Stromal cell of bone marrow (primary cell): ENCODE measurements at regions not wholly inside any gene's neighbourhood (a gene's known extent, or its start where the extent isn't known, plus 50 kb on each side); places are given as distances from the start of the nearest gene placed in this dataset.
"Not testable (repeated sequence)": the region's sequence is repeated elsewhere in the genome, so short reads cannot be mapped to it uniquely, and the experiment has no call there.

Experiments used
- DNase-seq: peaks from one replicate; pipeline ENCODE4 v3.0.0-alpha.2; 2012; ENCODE audit warnings: low read depth

DNA sequence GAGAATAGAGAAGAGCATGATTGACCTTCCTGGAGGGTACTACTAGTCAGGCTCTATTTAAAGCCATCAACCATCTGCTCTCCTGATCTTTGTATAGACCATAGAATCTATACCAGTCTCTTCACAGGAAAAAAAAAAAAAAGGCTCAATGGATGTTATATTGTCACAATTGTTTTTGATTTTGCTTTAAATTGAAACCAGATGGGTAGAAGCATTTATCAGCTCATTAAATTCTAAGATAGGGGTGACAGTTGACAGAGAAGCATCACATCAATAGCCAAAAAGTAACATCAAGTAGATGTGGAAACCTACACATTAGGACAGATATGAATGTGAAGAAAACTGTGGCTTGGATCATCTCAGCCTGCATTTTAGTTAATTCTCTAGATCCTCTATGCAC is 558.9 kb upstream of the MBL2 start:
- no peak for DNase-seq

DNA sequence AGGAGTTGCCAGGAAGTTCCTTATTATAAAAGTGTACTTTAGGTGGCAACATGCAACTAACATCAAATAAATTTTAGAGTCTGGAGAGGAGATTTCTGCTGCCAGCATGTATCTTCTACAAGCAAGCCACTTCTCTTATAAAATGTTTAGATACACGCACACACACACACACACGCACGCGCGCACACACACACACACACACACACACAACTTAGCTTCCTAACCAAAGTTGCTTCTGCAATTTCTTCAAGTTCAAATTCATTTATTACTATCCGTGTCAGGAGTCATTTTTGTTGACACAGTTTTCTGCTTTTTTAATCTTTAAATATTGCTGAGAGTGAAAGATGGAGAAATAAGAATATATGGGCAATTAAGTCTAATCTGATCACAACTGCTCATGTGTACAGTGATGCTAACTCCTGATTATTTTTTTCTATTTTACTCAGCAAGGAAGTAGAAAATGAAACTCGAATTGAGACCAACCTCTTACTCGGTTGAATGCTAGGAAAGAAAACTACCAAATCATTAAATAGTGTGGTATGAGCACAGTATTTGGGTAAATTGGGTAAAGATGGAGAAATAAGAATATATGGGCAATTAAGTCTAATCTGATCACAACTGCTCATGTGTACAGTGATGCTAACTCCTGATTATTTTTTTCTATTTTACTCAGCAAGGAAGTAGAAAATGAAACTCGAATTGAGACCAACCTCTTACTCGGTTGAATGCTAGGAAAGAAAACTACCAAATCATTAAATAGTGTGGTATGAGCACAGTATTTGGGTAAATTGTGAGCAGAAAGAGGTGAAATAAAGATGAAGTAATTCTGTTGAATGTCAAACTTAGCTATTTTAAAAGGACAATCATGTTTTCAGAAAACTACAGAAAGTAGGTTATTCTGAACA is 554.1 kb upstream of the MBL2 start:
- DNase-seq: not testable (repeated sequence)

DNA sequence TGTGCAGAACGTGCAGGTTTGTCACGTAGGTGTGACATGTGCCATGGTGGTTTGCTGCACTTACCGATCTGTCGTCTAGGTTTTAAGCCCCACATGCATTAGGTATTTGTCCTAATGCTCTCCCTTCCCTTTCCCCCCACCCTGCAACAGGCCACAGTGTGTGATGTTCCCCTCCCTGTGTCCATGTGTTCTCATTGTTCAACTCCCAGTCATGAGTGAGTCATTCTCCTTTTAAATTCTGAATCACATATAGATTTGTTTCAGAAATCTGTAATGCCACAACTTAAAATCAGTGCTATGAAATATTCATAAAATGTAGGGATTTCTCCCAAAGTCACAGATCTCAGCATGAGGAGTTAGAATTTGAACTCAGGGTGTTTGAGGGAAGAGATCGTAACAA is 552.5 kb upstream of the MBL2 start:
- DNase-seq: no peak

DNA sequence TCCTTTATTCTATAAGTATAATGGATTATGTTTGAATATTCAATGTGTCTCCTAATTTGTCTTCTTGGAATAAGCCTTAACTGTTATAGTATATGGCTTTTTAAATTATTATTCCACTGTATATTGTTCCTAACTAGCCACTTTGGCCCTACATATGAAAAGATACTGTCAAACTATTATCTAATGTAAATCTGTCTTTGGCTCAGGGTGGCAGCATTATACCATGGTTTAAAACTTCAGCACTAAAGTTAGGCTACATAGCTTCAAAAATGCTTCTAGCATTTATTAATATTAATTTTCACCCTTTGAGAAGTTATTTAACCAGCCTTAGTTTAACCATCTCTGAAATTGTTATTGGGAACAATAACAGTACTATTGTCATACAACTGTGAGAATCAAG is 543.1 kb upstream of the MBL2 start:
- DNase-seq: no peak

DNA sequence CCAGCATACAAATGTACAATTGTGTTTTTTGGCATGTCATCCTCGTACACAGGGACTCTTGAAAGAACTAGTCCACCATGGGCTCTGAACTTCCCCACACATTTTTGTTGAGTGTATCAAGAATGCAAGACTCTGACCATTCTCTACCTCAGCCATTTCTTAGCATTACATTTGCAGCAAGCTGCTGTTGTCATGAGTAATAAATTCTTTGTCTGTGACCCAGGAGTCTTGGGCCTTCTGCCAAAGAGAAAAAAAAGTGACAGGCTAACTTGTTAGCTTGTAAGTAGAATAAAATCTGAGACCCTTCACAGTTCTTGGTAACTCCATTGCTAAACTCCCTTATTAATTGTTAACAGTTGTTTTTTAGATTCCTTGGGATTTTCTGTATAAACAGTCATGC is 542.3 kb upstream of the MBL2 start:
- DNase-seq: peak; percentile 50

DNA sequence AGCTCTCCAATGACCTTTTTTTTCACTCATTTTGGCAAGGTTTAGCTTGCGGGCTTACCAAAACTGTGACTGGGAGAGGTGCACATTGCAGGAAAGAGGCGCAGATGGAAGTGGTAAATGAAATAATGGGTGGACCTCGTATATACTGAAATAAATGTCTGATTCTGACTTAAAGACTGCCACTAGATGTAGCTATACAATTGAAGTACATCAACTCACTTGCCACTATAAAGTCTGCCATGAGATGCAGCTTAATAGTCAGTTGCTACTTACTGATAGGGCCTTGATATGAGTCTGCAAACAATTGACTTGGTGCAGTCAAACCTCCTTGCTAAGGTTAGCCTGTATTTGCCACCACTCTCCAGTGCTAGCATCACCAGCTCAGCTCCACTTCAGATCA is 525.9 kb upstream of the MBL2 start:
- no peak for DNase-seq

DNA sequence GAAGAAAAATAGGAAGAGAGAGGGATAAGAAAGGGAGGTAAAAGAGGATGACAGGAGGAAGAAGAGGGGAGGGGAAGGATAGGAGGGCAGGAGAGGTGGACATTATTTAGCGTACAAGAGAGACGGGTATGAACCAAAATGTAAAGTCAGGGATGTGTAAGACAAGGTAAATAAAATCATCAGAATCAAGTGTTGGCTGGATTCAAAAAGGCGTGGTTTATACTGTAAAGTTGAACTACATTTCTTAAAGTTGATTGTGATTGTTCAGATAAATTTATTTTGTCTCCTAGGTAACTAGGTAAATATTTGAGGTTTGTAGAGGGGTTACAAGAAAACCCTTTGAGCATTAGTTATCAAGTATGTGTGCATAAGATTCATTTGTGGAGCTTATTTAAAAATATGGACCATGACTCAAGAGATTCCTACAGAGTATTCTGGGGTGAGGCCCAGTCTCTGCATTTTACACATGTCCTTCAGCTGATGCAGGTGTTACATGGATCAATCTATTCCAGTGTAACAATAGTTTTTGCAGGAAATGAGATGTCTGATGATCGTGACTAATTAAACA is 512.1 kb upstream of the MBL2 start:
- DNase-seq: no peak

DNA sequence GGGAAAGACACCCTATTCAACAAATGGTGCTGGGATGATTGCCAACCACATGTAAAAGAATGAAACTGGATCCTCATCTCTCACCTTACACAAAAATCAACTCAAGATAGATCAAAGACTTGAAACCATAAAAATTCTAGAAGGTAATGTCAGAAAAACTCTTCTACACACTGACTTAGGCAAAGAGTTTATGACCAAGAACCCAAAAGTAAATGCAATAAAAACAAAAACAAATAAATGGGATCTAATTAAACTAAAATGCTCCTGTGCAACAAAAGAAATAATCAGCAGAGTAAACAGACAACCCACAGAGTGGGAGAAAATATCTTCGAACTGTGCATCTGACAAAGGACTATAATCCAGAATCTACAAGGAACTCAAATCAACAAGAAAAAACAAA is 504.2 kb upstream of the MBL2 start:
- no peak for DNase-seq

DNA sequence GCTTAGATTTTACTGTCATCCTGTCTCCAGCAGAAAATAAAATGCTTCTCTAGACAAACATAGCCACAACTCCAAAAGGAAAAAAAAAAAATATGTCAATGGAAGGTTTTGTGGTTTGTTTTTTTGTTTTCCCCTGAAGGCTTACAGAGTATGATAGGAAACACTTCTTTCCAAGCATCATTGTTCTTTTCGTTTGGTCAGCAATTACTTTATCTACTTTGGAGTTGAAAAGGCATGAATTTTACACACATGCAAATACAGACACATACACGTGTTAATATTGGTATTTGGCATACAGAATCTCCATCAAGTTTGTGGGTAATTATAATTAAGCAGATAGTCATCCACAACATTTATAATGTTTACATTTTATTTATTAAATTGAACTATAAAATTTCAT is 496.9 kb upstream of the MBL2 start:
- DNase-seq: no peak

DNA sequence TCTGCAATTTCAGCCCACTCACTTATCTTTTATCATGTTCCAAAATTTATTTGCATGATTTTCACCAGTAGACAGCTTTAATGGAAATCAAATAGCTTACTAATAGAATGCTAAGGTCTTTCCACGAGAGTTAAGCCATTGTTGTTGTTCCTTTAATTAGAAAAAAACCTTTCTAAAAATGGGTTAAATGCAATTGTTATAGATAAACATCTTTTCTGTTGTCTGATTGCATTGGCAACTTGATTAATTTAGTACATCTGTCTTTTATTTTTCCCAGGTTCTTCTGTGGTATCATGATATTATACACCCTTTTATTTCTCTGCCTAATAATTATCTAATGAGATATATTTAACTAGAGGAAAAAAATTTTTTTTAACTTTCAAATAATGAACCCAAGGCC is 487.6 kb upstream of the MBL2 start:
- no peak for DNase-seq

DNA sequence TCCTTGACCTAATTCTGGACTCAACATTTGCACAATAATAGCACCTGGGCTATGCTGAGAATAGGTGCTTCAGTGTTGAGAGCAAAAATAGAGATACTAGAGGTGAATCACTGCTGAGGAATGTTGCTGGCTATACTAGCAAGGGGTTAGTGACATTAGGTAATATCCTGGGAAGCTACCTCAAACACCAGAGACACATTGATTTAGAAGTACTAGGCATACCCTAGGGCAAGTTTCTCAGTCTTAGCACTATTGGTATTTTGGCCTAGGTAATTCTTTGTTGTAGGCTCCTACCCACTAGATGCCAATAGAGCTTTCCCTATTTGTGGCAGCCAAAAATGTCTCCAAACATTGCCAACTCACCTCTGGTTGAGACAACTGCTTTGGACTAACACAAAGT is 484.0 kb upstream of the MBL2 start:
- no peak for DNase-seq

DNA sequence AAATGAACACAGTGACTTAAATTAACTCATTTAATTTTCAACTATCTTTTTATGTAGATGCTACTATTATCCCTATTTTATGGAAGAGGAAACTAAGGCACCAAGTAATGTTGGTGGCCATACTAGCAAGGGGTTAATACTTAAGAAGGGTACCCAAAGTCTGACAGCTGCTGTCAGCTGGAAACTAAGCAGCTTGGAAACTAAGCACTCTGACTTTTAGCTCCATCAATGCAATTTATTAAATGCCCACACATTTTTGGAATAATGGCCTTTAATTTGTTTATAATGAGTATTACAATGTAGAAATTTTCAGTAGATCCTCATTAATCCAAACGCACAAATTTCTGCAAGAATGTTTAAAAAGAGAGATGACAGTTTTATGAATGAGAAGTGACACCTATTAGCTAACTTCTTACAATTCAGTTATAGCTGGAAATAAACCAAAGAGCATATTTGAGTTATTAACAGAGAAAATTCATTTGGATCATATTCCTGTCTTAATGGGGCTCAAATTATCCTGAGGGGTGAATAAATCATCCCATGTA is 483.1 kb upstream of the MBL2 start:
- no peak for DNase-seq

DNA sequence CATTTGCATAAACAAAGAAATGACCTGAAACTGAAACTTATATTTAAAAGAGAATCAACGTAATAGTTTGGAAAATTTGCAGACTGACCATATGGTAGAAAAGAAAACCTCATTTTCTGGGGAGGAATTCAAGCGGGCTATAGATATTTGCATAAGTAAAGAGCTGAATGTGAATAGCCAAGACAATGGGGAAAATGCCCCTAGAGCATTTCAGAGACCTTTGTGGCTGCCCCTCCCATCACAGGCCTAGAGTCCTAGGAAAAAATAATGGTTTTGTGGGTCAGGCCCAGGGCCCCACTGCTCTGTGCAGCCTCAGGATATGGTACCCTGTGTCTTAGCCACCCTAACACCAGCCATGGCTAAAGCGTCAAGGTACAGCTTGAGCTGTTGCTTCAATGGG is 480.6 kb upstream of the MBL2 start:
- DNase-seq: no peak

DNA sequence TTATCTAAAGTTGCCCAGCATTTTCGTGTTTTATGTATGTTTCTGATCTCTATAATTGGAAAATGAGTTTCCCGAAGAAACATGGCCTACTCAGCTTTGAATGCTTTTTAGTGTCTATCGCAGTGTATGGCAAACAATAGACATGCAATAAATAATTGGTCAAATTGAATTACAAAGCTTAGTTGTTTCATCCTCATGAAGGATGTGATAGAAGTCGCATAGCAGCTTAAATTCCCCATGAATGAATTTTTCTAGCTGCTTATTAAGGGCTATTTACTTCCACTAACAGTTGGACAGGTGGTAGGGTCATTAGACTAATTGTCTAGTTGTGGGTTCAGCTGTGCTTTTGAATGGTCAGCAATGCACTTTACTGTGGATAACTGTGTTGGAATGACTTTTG is 467.3 kb upstream of the MBL2 start:
- no peak for DNase-seq

DNA sequence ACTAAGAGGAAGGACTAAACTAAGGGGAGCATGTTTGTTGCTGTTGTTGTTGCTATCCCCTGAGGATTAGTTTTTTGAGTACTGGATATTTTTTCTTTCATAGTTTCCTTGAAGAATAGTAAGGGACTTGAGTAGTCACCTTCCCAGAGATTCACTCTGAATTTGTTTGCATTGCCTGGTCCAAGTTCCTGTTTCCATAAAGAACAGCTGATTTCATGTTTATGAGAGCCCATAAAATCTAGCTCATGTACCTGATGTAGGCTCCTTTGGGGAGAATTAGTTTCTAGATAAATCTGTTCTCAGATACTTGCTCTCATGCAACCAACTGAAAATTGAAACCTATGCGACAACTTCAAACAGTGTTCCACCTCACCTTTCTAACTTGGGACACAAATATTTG is 464.4 kb upstream of the MBL2 start:
- DNase-seq: no peak

DNA sequence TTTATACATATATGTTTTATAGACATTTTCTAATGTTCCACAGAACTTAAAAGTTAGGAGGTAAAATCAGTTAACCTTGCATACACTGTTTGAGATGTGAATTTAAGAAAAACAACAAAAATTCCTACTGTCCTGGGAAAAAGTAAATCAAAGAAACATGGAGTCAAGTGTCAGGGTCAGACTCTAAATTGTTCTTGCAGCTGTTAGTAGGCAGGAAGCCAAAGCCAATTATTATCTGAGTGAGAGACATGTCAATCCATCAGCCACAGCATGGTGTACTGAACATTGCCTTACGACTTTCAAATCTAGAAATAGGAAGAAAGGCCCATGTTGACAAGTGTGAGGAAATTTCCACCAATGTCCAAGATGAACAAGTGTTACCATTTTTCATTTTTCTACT is 461.2 kb upstream of the MBL2 start:
- DNase-seq: no peak

DNA sequence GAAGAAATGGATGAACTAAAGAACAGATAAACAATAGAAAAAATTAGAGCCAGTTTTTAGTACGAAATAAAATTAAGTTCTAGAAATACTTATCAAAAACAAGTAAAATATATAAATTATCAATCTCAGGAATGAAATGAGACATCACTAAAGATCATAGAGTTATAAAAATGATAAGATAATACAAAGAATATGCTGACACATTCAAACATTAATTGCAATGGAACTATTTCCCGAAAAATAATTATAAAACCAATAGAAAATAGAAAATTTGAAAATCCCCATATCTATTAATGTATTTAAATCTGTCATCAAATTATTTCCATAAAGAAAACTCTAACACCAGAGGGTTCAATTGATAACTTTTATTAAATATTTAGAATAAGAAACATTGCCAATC is 458.1 kb upstream of the MBL2 start:
- DNase-seq: no peak

DNA sequence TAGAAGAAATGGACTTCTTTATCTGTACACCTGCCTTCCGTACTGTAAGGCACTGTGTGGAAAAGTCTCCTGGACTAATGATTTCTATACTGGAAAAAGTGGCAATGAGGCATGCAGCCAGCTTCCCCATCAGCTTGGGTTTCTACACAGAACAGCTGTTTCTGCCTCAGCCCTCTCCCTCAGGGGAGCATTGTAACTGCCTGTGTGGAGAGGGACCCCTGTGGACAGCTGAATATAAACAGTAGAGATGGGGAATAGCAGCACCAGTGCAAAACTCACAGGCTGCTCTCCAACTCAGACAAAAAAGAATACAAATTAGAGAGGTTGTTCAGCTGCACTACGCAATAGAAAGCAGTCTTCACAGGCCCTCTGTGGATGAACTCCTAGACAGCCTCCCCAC is 451.3 kb upstream of the MBL2 start:
- no peak for DNase-seq

DNA sequence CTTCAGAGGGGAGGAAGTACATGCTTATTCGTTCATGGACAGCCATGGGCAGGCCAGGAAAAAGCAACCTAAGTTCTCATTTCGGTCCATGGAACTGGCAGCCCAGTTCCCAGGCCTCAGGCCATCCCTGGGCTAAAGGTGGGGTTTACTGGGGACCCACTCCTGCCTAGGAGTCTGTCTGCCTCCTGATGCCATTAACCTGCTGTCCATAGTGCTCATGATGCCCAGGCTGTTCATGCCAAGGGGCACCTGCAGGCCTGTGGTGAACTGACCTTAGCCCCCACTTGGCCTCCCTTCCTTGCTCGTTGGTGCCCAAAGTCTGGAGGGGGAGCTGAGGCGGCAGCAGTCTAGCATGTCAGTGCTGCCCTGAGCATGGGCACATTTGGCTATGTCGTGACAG is 450.2 kb upstream of the MBL2 start:
- DNase-seq: no peak

DNA sequence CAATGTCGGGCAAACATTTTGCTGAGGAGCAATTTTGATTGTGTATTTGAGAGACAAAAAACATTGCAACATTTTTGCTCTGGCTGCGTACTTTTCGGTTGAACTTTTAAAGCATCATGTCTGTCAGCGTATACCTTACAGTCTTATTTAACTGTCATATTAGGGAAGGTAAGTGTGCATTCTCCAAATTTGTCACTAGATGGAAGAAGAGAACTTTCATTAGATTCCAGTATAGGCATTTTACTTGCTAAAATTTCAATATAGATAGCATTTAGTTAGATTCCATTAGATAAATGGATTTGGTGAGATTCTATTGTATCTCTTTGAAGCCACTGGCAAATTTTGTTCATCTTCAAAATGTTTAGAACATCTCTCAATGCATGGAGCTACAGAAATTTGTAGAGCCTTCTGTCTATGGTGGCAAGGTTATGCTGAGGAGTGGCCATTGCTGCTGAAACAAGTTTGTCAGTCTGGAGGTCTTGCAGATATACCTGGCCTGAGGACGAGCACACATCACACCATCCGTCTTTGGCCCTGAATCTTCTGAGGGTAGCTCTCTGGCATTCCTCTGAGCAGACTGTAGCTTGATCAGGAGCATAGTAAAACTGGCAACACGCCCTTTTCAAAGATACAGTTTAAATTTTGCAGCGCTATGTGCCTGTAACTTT is 437.5 kb upstream of the MBL2 start:
- DNase-seq: no peak

DNA sequence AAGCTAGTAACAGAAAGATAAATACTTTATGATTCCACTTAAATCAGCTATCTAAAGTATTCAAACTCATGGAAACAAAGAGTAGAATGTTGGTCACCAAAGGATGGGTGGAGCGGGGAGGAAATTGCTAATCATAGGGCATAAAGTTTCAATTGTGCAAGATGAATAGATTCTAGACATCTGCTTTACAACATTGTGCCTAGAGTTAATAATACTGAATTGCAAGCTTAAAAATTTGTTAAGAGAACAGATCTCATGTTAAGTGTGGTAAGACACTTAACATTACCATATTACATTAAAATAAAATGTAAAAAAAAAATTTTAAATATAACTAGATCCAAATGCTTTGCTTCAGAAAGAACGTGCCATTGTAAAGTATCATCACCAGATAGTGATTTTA is 411.1 kb upstream of the MBL2 start:
- no peak for DNase-seq

DNA sequence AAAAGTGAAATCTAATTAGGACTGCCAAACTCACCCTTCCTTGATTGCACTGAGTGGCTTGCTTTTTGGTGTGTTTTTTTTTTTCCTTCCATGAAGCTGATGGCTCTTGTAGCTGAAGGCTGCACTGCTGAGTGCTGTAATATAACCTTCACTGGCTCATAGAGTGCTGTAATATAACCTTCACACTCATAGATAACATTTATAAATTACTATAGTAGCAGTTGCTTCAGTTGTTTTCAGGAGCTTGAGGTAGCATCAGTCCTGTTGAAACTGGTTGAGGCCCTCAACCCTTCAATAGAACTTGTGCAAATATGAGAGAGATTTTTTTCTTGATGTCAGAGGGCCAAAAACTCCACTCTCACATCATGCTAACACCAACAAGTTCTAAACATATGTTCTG is 404.9 kb upstream of the MBL2 start:
- no peak for DNase-seq

DNA sequence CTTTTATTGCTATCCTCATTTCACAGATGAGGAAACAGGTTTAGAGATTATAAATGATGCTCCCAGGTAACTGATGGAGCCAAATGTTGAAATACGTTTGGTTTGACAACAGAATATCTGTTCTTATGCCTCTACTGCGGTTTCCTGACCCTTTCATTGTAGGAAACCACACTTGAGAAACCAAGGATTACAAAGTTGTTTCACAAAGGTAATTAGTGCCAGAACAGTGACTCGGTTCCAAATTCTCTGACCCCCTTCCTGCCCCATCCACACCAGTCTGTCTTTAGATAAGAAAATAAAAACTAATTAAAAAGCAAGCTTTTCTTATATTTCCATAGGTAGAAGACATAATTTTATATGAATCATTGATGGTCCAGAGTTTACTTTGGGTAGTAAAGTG is 393.7 kb upstream of the MBL2 start:
- DNase-seq: no peak
